ENCODE measurements at regions not wholly inside any gene's neighbourhood (a gene's known extent, or its start where the extent isn't known, plus 50 kb on each side); places are given as distances from the start of the nearest gene placed in this dataset.

GRCh38 chr14:31944256-31945073 is 132.6 kb upstream of the ARHGAP5 start:
- DNase-seq (ENCODE audit: low read depth) = no peak

GRCh38 chr14:31945074-31945613 is 132.0 kb upstream of the ARHGAP5 start:
- DNase-seq (ENCODE audit: low read depth) = no peak

GRCh38 chr14:31945701-31946100 is 131.4 kb upstream of the ARHGAP5 start:
- DNase-seq (ENCODE audit: low read depth) = no peak

GRCh38 chr14:31947076-31947475 is 130.0 kb upstream of the ARHGAP5 start:
- no peak for DNase-seq (ENCODE audit: low read depth)

- no peak for DNase-seq (ENCODE audit: low read depth)
Observed at GRCh38 chr14:31947680-31948595, 129.2 kb upstream of the ARHGAP5 start.

- no peak for DNase-seq (ENCODE audit: low read depth)
Observed at GRCh38 chr14:31949709-31950108, 127.4 kb upstream of the ARHGAP5 start.

- no peak for DNase-seq (ENCODE audit: low read depth)
Observed at GRCh38 chr14:31950331-31950730, 126.8 kb upstream of the ARHGAP5 start.

GRCh38 chr14:31950764-31951637 is 126.1 kb upstream of the ARHGAP5 start:
- no peak for DNase-seq (ENCODE audit: low read depth)

- DNase-seq (ENCODE audit: low read depth) = no peak
Observed at GRCh38 chr14:31951638-31951964, 125.5 kb upstream of the ARHGAP5 start.

- DNase-seq (ENCODE audit: low read depth) = no peak
Observed at GRCh38 chr14:31952573-31952972, 124.5 kb upstream of the ARHGAP5 start.

GRCh38 chr14:31953210-31953609 is 123.9 kb upstream of the ARHGAP5 start:
- no peak for DNase-seq (ENCODE audit: low read depth)

GRCh38 chr14:31954991-31955390 is 122.1 kb upstream of the ARHGAP5 start:
- no peak for DNase-seq (ENCODE audit: low read depth)

GRCh38 chr14:31955936-31956579 is 121.0 kb upstream of the ARHGAP5 start:
- no peak for DNase-seq (ENCODE audit: low read depth)

GRCh38 chr14:31957565-31957964 is 119.5 kb upstream of the ARHGAP5 start:
- DNase-seq (ENCODE audit: low read depth) = no peak

- no peak for DNase-seq (ENCODE audit: low read depth)
Observed at GRCh38 chr14:31960039-31960438, 117.1 kb upstream of the ARHGAP5 start.

GRCh38 chr14:31961896-31962295 is 115.2 kb upstream of the ARHGAP5 start:
- no peak for DNase-seq (ENCODE audit: low read depth)

GRCh38 chr14:31962920-31963319 is 114.2 kb upstream of the ARHGAP5 start:
- no peak for DNase-seq (ENCODE audit: low read depth)

GRCh38 chr14:31963587-31963986 is 113.5 kb upstream of the ARHGAP5 start:
- DNase-seq (ENCODE audit: low read depth) = no peak

- DNase-seq (ENCODE audit: low read depth) = no peak
Observed at GRCh38 chr14:31964490-31964889, 112.6 kb upstream of the ARHGAP5 start.

GRCh38 chr14:31965071-31965734 is 111.9 kb upstream of the ARHGAP5 start:
- no peak for DNase-seq (ENCODE audit: low read depth)
